HCT116 (cell line): ENCODE measurements at regions not wholly inside any gene's neighbourhood (a gene's known extent, or its start where the extent isn't known, plus 50 kb on each side); places are given as distances from the start of the nearest gene placed in this dataset.

Experiments
- EZH2phosphoT487 ChIP-seq: fragments of 200-600 bp; IDR thresholded peaks from 2 replicates; pipeline ENCODE4 v1.6.1; 2018; ENCODE audit warnings: antibody characterized with exemption, borderline replicate concordance
- FOSL1 ChIP-seq: IDR thresholded peaks from 2 replicates; pipeline ENCODE4 v1.6.1; 2012; ENCODE audit warnings: low read depth
- POLR2A ChIP-seq: IDR thresholded peaks from 2 replicates; pipeline ENCODE4 v1.7.0; 2011; ENCODE audit warnings: borderline replicate concordance; ENCODE audit not compliant: insufficient read depth, insufficient read length; ENCODE audit errors: extremely low read depth
- SP1 ChIP-seq: IDR thresholded peaks from 2 replicates; pipeline ENCODE4 v1.6.1; 2012; ENCODE audit warnings: low read depth
- TF ChIP-seq, protein P1 (sequence below), 3 experiments: fragments of 200-600 bp in 1 of 3; sonication (generic) in 1 of 3; IDR thresholded peaks in 2 of 3; conservative IDR thresholded peaks in 1 of 3; 2 replicates each; pipeline ENCODE4 v1.5.1; 2012 to 2017; ENCODE audit warnings: low read depth in 2 of 3, low read length in 2 of 3, antibody characterized with exemption in 1 of 3, borderline replicate concordance in 1 of 3, control low read depth in 1 of 3, mild to moderate bottlenecking in 1 of 3, mixed read lengths in 1 of 3, mixed run types in 1 of 3, moderate library complexity in 1 of 3; ENCODE audit not compliant: insufficient read depth in 1 of 3

DNA sequence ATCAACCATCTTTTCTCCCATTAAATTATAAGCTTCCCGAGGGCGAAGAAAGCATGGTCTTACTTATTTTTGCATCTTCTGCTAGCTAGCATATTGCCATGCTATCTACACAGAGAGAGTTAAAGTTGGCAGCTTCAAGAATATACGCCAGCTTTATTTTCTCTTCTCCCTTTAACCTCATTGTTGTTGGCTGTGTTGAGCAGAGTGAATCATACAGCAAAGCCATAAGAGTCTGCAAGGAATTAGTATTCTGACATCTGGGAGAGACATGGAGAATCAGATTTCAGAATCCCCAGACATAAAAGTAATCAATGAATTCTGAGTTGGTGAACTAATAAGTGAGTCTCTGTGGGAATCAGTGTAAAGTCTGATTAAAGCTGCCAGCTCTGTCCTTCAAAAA, 649.6 kb upstream of the PTBP2 start:
- TF ChIP-seq EZH2phosphoT487 (no peak), SP1 (no peak), FOSL1 (no peak), POLR2A (no peak)
- TF ChIP-seq, protein P1, sequence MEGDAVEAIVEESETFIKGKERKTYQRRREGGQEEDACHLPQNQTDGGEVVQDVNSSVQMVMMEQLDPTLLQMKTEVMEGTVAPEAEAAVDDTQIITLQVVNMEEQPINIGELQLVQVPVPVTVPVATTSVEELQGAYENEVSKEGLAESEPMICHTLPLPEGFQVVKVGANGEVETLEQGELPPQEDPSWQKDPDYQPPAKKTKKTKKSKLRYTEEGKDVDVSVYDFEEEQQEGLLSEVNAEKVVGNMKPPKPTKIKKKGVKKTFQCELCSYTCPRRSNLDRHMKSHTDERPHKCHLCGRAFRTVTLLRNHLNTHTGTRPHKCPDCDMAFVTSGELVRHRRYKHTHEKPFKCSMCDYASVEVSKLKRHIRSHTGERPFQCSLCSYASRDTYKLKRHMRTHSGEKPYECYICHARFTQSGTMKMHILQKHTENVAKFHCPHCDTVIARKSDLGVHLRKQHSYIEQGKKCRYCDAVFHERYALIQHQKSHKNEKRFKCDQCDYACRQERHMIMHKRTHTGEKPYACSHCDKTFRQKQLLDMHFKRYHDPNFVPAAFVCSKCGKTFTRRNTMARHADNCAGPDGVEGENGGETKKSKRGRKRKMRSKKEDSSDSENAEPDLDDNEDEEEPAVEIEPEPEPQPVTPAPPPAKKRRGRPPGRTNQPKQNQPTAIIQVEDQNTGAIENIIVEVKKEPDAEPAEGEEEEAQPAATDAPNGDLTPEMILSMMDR (IDR thresholded peaks at IDR 0.05 in 2 of 3, conservative IDR thresholded peaks at IDR 0.05 in 1 of 3; ENCODE audit: borderline replicate concordance in 1 of 3, insufficient read depth in 1 of 3, low read depth in 2 of 3, low read length in 2 of 3), result no peak
